ENCODE measurements at regions not wholly inside any gene's neighbourhood (a gene's known extent, or its start where the extent isn't known, plus 50 kb on each side); places are given as distances from the start of the nearest gene placed in this dataset.
A peak's percentile ranks its signal among the peaks of the same experiment; 100 is the strongest.

DNA sequence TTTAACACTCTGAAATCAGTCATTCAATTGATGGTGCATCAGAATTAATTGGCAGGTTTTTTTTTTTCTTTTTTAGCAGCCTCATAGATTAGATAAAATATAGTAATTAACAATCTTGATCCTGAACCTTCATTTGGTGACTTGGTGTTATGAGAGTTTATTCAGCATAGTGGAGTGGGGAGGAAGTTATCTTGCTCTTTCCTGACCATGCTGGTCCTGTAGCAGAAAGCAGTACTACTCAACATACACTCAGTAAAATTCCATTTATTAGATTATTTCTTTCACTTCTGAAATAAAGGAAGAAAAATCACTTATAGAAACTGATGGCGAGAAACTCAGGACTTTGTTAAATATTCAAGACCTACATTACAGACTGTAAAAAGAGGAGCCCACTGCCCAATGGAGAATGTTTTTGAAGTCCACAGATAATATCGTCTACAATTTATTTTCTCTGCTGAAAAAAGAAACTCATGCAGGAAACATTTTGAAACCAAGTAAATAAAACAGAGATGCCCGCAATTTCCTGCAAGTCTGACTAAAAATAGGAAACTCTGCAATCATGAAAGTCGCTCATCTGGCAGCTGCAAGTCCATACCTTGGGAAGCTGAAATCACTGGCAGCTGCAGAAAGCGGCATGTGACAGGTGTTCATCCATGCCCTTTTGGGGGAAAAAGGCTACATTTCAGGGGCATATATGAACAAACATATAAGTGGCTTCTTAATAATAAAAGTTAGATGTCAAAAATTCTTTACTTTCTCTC, 233.2 kb upstream of the RFX3 start:
- CTCF ChIA-PET = interaction anchor here (0.9 to 1.4 kb wide), 5 partner anchors 11 to 279 kb away, joined by 3 to 6 read pairs (median 3); no protein-coding TSS in a partner anchor

DNA sequence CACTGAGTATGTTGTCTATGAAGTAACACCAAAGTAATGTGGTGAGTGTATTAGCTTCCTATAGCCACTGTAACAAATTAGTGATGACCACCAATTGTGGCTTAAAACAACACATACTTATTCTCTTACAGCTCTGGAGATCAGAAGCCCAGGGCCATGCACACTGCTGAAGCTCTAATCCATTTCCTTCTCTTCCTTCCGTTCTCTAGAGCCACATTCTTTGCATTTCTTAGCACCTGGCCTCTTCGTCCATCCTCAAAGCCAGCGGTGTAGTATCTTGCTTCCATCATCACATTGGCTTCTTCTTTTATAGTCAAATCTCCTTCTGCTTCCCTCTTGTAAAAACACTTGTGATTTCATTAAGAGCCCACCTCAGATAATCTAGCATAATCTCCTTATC, 230.3 kb upstream of the RFX3 start:
- H3K9me3 ChIP-seq = no peaks in the 10 kb centered on the region
- no peak overlapping the region for H3K27ac ChIP-seq
- 86% methylated on average over 3 of the region's 3 CpGs for WGBS (ENCODE audit: missing lambda C conversion rate)
- ATAC-seq (no peak), FAIRE-seq (no peak), DNase-seq (ENCODE audit: low read depth in 1 of 2, low spot score in 1 of 2) (no peak)
- CTCF ChIA-PET = interaction anchor here (0.6 to 1.6 kb wide), 3 partner anchors 254 to 787 kb away, joined by 3 to 5 read pairs (median 4); no protein-coding TSS in a partner anchor
- H3K4me3 ChIP-seq = no peak overlapping the region
- POLR2A ChIA-PET = no interaction called here
- H3K4me2 ChIP-seq = no peak overlapping the region
- TF ChIP-seq HOXB13 (CRISPR knock-in tag; IDR thresholded peaks at IDR 0.05; ENCODE audit: low read depth) = no peak
- no peak for TF ChIP-seq POLR2A (IDR thresholded peaks at IDR 0.05; ENCODE audit: low read length)
- no peak for TF ChIP-seq ZFP36 (IDR thresholded peaks at IDR 0.05; ENCODE audit: borderline replicate concordance, partially characterized antibody)
- no peak for TF ChIP-seq MAFK (IDR thresholded peaks at IDR 0.05; ENCODE audit: partially characterized antibody)
- no peak for TF ChIP-seq HEYL (CRISPR knock-in tag; IDR thresholded peaks at IDR 0.05)
- TF ChIP-seq TFCP2L1 (CRISPR knock-in tag; IDR thresholded peaks at IDR 0.05) = no peak
- no peak for TF ChIP-seq NPAS2 (CRISPR knock-in tag; IDR thresholded peaks at IDR 0.05; ENCODE audit: borderline replicate concordance)
- no peak for TF ChIP-seq ESRRA (IDR thresholded peaks at IDR 0.05; ENCODE audit: borderline replicate concordance, low read length)
- TF ChIP-seq, protein P1, sequence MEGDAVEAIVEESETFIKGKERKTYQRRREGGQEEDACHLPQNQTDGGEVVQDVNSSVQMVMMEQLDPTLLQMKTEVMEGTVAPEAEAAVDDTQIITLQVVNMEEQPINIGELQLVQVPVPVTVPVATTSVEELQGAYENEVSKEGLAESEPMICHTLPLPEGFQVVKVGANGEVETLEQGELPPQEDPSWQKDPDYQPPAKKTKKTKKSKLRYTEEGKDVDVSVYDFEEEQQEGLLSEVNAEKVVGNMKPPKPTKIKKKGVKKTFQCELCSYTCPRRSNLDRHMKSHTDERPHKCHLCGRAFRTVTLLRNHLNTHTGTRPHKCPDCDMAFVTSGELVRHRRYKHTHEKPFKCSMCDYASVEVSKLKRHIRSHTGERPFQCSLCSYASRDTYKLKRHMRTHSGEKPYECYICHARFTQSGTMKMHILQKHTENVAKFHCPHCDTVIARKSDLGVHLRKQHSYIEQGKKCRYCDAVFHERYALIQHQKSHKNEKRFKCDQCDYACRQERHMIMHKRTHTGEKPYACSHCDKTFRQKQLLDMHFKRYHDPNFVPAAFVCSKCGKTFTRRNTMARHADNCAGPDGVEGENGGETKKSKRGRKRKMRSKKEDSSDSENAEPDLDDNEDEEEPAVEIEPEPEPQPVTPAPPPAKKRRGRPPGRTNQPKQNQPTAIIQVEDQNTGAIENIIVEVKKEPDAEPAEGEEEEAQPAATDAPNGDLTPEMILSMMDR (IDR thresholded peaks at IDR 0.05) = no peak
- TF ChIP-seq, protein P2, sequence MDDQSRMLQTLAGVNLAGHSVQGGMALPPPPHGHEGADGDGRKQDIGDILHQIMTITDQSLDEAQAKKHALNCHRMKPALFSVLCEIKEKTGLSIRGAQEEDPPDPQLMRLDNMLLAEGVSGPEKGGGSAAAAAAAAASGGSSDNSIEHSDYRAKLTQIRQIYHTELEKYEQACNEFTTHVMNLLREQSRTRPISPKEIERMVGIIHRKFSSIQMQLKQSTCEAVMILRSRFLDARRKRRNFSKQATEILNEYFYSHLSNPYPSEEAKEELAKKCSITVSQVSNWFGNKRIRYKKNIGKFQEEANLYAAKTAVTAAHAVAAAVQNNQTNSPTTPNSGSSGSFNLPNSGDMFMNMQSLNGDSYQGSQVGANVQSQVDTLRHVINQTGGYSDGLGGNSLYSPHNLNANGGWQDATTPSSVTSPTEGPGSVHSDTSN (IDR thresholded peaks at IDR 0.05) = no peak
- no peak for TF ChIP-seq POLR2AphosphoS2 (conservative IDR thresholded peaks at IDR 0.05; ENCODE audit: low read length)
- no peak for TF ChIP-seq PHF8 (IDR thresholded peaks at IDR 0.05; ENCODE audit: borderline replicate concordance, low read depth)
- no peak for TF ChIP-seq RCOR1 (IDR thresholded peaks at IDR 0.05; ENCODE audit: low read depth, low read length)
- no peak for TF ChIP-seq GATA3 (IDR thresholded peaks at IDR 0.05; ENCODE audit: borderline replicate concordance)
- H3K4me1 ChIP-seq = peaks cover 36% of the 10 kb centered on the region

More for the DNA sequence above, 233.2 kb upstream of the RFX3 start:
- no peak for ATAC-seq
- POLR2A ChIA-PET = no interaction called here
- TF ChIP-seq, protein P3, sequence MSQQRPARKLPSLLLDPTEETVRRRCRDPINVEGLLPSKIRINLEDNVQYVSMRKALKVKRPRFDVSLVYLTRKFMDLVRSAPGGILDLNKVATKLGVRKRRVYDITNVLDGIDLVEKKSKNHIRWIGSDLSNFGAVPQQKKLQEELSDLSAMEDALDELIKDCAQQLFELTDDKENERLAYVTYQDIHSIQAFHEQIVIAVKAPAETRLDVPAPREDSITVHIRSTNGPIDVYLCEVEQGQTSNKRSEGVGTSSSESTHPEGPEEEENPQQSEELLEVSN (IDR thresholded peaks at IDR 0.05; ENCODE audit: borderline replicate concordance, low read depth) = no peak
- TF ChIP-seq EHF (CRISPR knock-in tag; IDR thresholded peaks at IDR 0.05) = no peak
- Histone ChIP-seq H3K27ac (no peak overlapping the region), H3K4me2 (peak overlapping the region; percentile 3; the same call in 1 of the 3 replicates), H3K4me3 (no peak overlapping the region), H3K9me3 (no peaks in the 10 kb centered on the region), H3K4me1 (peaks cover 19% of the 10 kb centered on the region)
- no peak for DNase-seq (ENCODE audit: low read depth in 1 of 2, low spot score in 1 of 2)
- 71% methylated on average over 5 of the region's 5 CpGs for WGBS (ENCODE audit: missing lambda C conversion rate)
- no peak for FAIRE-seq

DNA sequence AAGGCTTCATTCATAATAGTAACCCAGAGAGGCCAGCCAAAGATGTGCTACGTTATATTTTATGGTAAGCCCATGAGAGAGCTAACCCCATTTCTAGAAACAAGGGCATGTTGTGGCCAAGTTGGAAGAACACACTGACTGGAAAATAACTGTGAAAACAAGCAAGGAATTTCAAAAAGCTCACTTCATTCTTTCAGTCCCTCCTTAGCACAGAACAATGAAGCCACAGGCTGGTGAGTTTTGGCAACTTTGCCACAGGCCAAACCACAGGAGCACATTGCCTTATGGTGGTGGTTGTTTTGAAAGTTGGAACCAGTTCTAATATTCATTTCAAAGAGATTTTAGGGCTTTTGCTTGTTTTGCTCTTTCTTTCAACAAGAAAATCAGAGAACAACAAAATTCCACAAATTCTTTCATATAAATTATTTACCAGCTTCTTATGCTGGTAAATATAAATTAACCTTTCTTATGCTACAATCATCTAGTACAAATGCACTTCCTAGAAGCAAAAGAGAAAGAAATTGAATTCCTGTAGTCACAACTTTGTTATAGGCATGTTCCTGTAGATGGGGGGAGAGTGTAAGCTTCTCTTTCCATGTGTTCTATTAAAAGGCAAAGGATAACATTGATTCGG, 225.4 kb upstream of the RFX3 start:
- Histone ChIP-seq H3K4me3 (no peak overlapping the region), H3K27ac (peak overlapping the region; percentile 55 to 86), H3K4me1 (peaks cover 34% of the 10 kb centered on the region), H3K9me3 (no peaks in the 10 kb centered on the region), H3K4me2 (peak overlapping the region; percentile 59)
- 30% methylated on average over 2 of the region's 2 CpGs for WGBS (ENCODE audit: missing lambda C conversion rate)
- POLR2A ChIA-PET = no interaction called here
- ATAC-seq = peak; percentile 53 to 77; a peak in 5 of 6 replicates
- peak; percentile 83 for FAIRE-seq
- CTCF ChIA-PET = interaction anchor here (0.5 to 0.7 kb wide), 2 partner anchors 9 to 391 kb away, joined by 3 read pairs; no protein-coding TSS in a partner anchor
- TF ChIP-seq, protein P4, sequence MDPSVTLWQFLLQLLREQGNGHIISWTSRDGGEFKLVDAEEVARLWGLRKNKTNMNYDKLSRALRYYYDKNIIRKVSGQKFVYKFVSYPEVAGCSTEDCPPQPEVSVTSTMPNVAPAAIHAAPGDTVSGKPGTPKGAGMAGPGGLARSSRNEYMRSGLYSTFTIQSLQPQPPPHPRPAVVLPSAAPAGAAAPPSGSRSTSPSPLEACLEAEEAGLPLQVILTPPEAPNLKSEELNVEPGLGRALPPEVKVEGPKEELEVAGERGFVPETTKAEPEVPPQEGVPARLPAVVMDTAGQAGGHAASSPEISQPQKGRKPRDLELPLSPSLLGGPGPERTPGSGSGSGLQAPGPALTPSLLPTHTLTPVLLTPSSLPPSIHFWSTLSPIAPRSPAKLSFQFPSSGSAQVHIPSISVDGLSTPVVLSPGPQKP (IDR thresholded peaks at IDR 0.05; ENCODE audit: low read depth, low read length) = no peak
- TF ChIP-seq, protein P5, sequence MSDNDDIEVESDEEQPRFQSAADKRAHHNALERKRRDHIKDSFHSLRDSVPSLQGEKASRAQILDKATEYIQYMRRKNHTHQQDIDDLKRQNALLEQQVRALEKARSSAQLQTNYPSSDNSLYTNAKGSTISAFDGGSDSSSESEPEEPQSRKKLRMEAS (IDR thresholded peaks at IDR 0.05) = 0 out of 2 replicates have a peak, but pooled peaks have one; percentile 19
- TF ChIP-seq GATA3 (IDR thresholded peaks at IDR 0.05; ENCODE audit: borderline replicate concordance) (peak; percentile 43; the same call in 1 of the 2 replicates), RAD21 (conservative IDR thresholded peaks at IDR 0.05 in 1 of 2, IDR thresholded peaks at IDR 0.05 in 1 of 2) (0 out of 5 replicates have a peak, but pooled peaks of 1 of the 2 experiments have one; percentile 15), MAZ (IDR thresholded peaks at IDR 0.05; ENCODE audit: borderline replicate concordance, low read depth, low read length) (no peak), EP300 (IDR thresholded peaks at IDR 0.05) (peak in 1 of 2 experiments; percentile 37; a peak in 1 of 5 replicates)
- peak; percentile 39 to 47 for DNase-seq (ENCODE audit: low read depth in 1 of 2, low spot score in 1 of 2)
